ENCODE measurements at regions not wholly inside any gene's neighbourhood (a gene's known extent, or its start where the extent isn't known, plus 50 kb on each side); places are given as distances from the start of the nearest gene placed in this dataset.

DNA sequence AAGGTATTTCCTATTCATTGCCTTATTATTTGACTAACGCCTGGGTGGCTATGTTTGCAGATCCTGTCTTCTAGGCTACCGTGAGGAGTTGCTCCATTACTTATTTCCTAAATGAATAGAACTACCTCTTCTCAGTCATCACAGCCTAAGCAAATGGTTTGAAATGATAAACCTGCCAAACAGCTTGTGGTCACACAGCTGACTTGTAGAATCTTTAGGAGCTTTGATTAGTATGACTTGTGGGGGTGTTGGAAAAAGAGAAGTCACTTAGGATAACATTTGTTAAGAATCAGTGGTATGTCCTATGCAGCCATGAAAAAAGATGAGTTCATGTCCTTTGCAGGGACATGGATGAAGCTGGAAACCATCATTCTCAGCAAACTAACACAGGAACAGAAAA is 169.3 kb downstream of the PPARGC1A start:
- ChIA-PET POLR2A (ENCODE audit: unreplicated experiment) (no interaction called here), CTCF (no interaction called here)
- Histone ChIP-seq H3K56ac (ENCODE audit: extremely low read depth, insufficient read depth, low read length) (no peak overlapping the region), H3K18ac (ENCODE audit: low read depth, low read length) (no peak overlapping the region), H4K8ac (ENCODE audit: low read depth in 2 of 2, low read length in 2 of 2) (no peak overlapping the region), H2AK5ac (ENCODE audit: low read depth, low read length) (no peak overlapping the region), H4K5ac (ENCODE audit: low read depth, low read length) (no peak overlapping the region), H3K4me2 (ENCODE audit: low read depth, low read length) (no peak overlapping the region), H3K9ac (ENCODE audit: low read depth, low read length) (no peak overlapping the region), H3K4me1 (ENCODE audit: control insufficient read depth, insufficient read depth, low read length) (no peaks in the 10 kb centered on the region), H3K36me3 (ENCODE audit: control insufficient read depth, insufficient read depth, low read length) (no peaks in the 10 kb centered on the region), H3K9me1 (ENCODE audit: insufficient read depth, low read length) (no peaks in the 10 kb centered on the region), H2BK20ac (ENCODE audit: low read depth, low read length) (no peak overlapping the region), H3K9me3 (ENCODE audit: control insufficient read depth, insufficient read depth, low read length) (no peaks in the 10 kb centered on the region), H3K4me3 (ENCODE audit: insufficient read depth, low read depth, low read length) (no peak overlapping the region), H2BK5ac (ENCODE audit: low read depth, low read length, poor library complexity, severe bottlenecking) (no peak overlapping the region), H3K79me1 (ENCODE audit: low read depth in 1 of 2, low read length in 2 of 2) (no peaks in the 10 kb centered on the region), H4K20me1 (ENCODE audit: insufficient read depth, low read length) (no peaks in the 10 kb centered on the region), H3K27me3 (ENCODE audit: control insufficient read depth, insufficient read depth, low read length) (no peaks in the 10 kb centered on the region), H4K91ac (ENCODE audit: insufficient read depth, low read depth, low read length) (no peak overlapping the region), H2AK9ac (replicated peaks; ENCODE audit: low read depth, low read length, poor library complexity) (no peak overlapping the region), H3K14ac (replicated peaks; ENCODE audit: low read depth, low read length) (no peak overlapping the region), H3K27ac (ENCODE audit: insufficient read depth, low read length) (no peak overlapping the region), H3K23ac (ENCODE audit: low read depth, low read length) (no peak overlapping the region), H2BK120ac (ENCODE audit: low read depth, low read length) (no peak overlapping the region), H2BK15ac (ENCODE audit: low read depth, low read length) (no peak overlapping the region), H2AFZ (replicated peaks; ENCODE audit: low read length, poor library complexity) (no peak overlapping the region), H3K4ac (ENCODE audit: low read depth, low read length) (no peak overlapping the region)
- WGBS, 2 experiments (ENCODE audit: extremely low coverage in 2 of 2, insufficient read length in 1 of 2): no CpG with 5 or more reads among the region's 2 CpGs
- in situ Hi-C loops (cut with MboI; ENCODE audit: low sequenced_read_pairs) (no loop called here), dilution Hi-C loops (cut with HindIII; ENCODE audit: low sequenced_read_pairs, unreplicated experiment) (no loop called here), intact Hi-C loops (cut with micrococcal nuclease) (no loop called here)
- no peak for ATAC-seq (ENCODE audit: low read depth)
- no TSS peak for BruUV-seq (replicated peaks)
- no peak for DNase-seq
- no peak for TF ChIP-seq RFX5 (IDR thresholded peaks at IDR 0.05; ENCODE audit: low read depth, low read length)
- TF ChIP-seq MXI1 (IDR thresholded peaks at IDR 0.05; ENCODE audit: borderline replicate concordance, low read depth, low read length): no peak
- no peak for TF ChIP-seq POLR2A (IDR thresholded peaks at IDR 0.05; ENCODE audit: low read depth, low read length)
- no peak for TF ChIP-seq BHLHE40 (IDR thresholded peaks at IDR 0.05; ENCODE audit: low read depth, low read length)
- no peak for TF ChIP-seq RAD21 (IDR thresholded peaks at IDR 0.05; ENCODE audit: low read length)
- TF ChIP-seq NFE2L2 (IDR thresholded peaks at IDR 0.05; ENCODE audit: low read depth, low read length): no peak
- TF ChIP-seq, protein P1, sequence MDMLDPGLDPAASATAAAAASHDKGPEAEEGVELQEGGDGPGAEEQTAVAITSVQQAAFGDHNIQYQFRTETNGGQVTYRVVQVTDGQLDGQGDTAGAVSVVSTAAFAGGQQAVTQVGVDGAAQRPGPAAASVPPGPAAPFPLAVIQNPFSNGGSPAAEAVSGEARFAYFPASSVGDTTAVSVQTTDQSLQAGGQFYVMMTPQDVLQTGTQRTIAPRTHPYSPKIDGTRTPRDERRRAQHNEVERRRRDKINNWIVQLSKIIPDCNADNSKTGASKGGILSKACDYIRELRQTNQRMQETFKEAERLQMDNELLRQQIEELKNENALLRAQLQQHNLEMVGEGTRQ (IDR thresholded peaks at IDR 0.05; ENCODE audit: low read depth, low read length): no peak
- no peak for TF ChIP-seq CTCF (conservative IDR thresholded peaks at IDR 0.05; ENCODE audit: low read depth, low read length)
- TF ChIP-seq RCOR1 (IDR thresholded peaks at IDR 0.05; ENCODE audit: insufficient replicate concordance, low read length): no peak
- TF ChIP-seq MAFK (IDR thresholded peaks at IDR 0.05; ENCODE audit: low read depth, low read length): no peak
- no peak for TF ChIP-seq MAZ (IDR thresholded peaks at IDR 0.05; ENCODE audit: borderline replicate concordance, low read depth, low read length)
- TF ChIP-seq CEBPB (IDR thresholded peaks at IDR 0.05; ENCODE audit: low read depth, low read length): no peak
- TF ChIP-seq ELK1 (IDR thresholded peaks at IDR 0.05; ENCODE audit: borderline replicate concordance, low read depth, low read length): no peak
